SU-DHL-6 (cell line): ENCODE measurements at regions not wholly inside any gene's neighbourhood (a gene's known extent, or its start where the extent isn't known, plus 50 kb on each side); places are given as distances from the start of the nearest gene placed in this dataset.

Experiments used
- EZH2phosphoT487 ChIP-seq: fragments of 200-600 bp; sonication (generic), shearing (Covaris generic); conservative IDR thresholded peaks from 2 replicates; pipeline ENCODE4 v1.6.1; 2018; ENCODE audit warnings: mild to moderate bottlenecking, antibody characterized with exemption, low read length, moderate library complexity, mixed read lengths
- TF ChIP-seq, protein P1 (sequence below): fragments of 200-600 bp; sonication (generic); IDR thresholded peaks from one replicate; pipeline ENCODE4 v1.5.1; 2017; ENCODE audit warnings: antibody characterized with exemption, mild to moderate bottlenecking, low read length, moderate library complexity; ENCODE audit not compliant: insufficient read depth, poor library complexity, severe bottlenecking

DNA sequence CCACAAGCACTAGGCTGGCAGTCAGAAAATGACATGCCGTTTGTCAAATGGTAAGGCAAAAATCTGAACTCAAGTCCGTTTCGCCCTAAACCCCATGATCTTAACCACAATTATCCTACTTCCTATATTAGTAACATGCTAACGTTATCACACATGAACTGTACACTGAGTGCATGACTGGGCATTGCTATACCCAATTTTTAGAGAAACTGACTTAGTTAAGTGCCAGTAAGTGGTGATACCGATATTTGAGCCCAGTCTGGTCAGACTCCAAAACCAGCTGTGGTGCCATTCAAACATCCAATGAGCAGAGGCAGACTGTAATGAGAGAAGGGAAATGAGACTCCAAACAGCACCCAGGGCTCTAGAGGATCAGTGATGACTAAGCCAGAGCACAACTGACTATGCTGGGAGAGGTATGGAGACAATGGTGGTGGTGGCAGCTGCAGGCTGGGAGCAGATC, 311.7 kb upstream of the PKDCC start:
- TF ChIP-seq, protein P1, sequence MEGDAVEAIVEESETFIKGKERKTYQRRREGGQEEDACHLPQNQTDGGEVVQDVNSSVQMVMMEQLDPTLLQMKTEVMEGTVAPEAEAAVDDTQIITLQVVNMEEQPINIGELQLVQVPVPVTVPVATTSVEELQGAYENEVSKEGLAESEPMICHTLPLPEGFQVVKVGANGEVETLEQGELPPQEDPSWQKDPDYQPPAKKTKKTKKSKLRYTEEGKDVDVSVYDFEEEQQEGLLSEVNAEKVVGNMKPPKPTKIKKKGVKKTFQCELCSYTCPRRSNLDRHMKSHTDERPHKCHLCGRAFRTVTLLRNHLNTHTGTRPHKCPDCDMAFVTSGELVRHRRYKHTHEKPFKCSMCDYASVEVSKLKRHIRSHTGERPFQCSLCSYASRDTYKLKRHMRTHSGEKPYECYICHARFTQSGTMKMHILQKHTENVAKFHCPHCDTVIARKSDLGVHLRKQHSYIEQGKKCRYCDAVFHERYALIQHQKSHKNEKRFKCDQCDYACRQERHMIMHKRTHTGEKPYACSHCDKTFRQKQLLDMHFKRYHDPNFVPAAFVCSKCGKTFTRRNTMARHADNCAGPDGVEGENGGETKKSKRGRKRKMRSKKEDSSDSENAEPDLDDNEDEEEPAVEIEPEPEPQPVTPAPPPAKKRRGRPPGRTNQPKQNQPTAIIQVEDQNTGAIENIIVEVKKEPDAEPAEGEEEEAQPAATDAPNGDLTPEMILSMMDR, result no peak
- TF ChIP-seq EZH2phosphoT487, result no peak
